Anterior cingulate cortex (tissue), 58 donors: ENCODE measurements at regions not wholly inside any gene's neighbourhood (a gene's known extent, or its start where the extent isn't known, plus 50 kb on each side); places are given as distances from the start of the nearest gene placed in this dataset.
"Not testable (repeated sequence)": the region's sequence is repeated elsewhere in the genome, so short reads cannot be mapped to it uniquely, and the experiment has no call there.

Experiments
- DNase-seq, 58 donors: peaks; one replicate each; lab custom pipeline; 2025; lab: John Stamatoyannopoulos, UW

DNA sequence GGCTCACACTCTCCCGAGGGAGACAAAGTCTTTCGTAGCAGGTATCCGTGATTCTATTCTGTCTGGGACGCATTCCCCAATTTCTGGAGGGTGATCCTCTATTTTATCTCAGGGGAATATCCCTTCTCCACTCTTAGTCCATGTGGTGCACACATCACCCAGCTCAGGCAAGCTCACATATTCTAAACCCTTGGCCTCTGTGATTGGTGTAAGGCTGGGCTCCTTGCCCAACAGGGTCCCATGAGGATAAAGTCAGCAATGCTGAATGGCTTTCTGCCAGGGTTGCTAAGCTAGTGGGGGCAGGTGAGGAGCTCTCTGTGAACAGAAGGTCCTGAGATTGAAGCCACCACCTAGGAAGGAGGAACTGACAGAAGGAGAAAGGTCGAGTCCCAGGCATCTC lies 137.2 kb downstream of the CDH26 start:
- DNase-seq = no peak

DNA sequence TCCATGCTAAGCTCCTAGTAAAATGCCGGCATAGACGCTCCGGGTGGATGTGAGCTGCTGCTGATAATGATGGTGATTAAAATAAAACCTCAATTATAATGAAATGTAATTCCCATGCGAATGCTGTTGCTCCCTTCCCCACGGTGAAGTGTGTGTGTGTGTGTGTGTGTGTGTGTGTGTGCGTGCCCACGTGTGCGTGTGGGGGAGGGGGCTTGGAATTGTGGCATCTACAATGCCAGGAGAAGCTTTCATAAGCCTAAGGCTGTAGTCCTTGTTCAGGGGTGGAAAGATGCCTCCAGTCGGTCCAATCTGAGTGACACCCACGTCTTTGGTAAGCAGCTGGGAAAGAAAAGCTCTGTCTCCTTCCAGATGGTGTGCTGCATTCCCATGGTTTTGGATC lies 137.9 kb downstream of the CDH26 start:
- DNase-seq = peak in 12 of 58 donors; percentile 6 to 51 (median 22)

DNA sequence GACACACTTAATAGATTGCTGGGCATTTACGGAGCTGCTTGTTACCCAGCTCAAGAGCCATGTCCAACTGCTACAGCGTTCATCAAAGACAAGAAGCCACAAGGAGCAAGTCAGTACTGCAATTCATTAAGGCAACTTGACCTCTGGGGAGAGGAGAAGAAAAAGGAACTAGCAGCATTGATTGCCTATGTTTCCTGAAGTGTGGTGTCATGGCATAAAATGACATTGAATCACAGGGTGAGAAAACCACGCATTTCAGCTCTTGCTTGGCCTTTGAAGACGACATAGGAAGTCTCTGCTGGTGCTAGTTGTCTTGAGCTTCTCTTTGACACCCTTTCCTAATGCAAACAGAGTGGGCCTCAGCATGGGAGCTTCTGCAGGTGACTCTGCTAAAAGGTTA lies 139.1 kb downstream of the CDH26 start:
- no peak for DNase-seq

DNA sequence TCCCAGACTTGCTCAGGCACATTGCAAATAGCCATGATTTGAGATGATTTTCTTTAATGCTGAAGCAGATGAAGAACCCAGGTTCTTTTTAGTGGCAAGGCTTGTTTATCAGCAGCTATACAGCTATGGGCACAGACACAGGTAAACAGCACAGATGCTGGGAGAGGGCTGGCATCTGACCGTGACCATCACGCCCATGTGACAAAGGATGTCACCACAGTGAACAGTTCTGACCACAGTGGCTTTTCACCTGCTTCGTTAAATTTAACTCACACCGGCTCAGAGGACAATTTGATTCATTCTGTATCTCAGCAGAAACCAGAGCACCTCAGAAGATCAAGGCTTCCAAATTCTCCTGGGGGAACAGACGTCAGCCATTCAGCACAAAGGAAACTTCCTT lies 142.6 kb downstream of the CDH26 start:
- no peak for DNase-seq

DNA sequence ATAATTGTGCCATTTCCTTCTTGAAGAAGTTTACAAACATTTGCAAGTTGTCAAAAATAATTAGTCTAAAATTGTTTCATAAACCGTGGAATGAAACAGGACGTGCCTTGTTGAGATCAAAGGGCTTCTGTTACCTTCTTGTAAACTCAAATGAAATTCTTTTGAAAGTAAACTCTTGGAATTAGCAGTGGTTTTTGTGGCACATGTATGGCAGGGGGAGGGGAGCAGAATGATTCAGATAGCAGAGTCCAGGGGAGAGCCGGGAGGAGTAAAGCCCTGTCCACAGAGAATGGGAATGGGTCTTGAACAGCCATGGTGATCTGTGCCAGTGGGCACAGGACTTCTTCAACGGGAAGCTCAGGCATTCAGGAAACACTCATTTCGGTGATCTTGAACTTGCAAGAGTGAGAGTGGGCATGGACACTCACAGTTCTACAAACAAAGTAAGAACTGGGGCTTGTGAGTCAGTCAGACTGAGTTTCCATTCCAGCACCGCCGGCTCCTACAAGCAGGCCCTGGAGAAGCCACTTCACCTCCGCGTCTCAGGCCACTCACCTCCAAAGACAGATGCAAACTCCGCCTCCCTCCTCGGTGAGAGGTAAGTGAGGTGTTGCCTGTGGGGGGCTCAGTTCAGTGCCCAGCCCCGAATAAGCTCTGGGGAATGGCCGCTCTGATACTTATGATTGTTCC lies 143.1 kb downstream of the CDH26 start:
- no peak for DNase-seq

DNA sequence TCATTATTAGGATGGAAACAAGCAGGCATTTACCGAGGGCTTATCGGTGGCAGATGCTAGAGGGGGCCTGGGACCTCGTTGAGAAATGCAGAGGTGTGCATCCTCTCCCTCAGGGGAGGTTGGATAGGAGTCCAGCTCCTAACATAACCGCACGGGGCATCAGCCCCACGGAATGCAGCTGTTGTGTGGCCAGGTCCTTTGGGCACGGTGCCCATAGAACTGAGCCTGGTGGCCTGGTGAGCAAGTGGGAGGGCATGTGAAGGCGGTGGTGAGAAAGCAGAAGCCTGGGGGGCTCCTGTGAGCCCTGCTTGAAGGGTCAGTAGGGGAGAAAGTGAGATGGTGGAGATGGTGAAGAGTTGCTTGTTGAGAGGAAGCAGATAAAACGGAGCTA lies 143.7 kb downstream of the CDH26 start:
- no peak for DNase-seq

DNA sequence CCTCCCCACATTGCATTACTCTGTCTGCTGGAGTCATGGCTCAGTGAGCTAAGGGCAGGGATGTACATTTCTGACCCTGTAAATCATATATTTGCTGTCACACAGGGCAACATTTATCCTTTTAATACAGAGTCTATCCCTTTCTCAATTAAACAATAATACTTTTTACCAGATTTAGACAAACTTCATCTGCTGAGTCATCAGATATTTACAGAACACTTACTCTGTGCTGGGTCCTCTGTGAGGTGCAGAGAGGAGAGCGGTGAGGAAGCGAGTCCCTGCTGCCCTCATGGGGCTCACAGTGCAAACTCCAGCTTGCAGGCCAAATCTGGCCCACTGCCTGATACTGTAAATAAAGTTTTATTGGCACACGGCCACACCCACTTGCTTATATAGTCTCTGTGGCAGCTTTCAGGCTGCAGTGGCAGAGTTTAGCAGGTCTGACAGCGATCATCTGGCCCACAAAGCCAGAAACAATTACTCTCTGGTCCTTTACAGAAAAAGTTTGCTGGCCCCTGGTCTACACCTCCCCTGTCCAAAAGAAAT lies 144.5 kb downstream of the CDH26 start:
- DNase-seq = no peak

DNA sequence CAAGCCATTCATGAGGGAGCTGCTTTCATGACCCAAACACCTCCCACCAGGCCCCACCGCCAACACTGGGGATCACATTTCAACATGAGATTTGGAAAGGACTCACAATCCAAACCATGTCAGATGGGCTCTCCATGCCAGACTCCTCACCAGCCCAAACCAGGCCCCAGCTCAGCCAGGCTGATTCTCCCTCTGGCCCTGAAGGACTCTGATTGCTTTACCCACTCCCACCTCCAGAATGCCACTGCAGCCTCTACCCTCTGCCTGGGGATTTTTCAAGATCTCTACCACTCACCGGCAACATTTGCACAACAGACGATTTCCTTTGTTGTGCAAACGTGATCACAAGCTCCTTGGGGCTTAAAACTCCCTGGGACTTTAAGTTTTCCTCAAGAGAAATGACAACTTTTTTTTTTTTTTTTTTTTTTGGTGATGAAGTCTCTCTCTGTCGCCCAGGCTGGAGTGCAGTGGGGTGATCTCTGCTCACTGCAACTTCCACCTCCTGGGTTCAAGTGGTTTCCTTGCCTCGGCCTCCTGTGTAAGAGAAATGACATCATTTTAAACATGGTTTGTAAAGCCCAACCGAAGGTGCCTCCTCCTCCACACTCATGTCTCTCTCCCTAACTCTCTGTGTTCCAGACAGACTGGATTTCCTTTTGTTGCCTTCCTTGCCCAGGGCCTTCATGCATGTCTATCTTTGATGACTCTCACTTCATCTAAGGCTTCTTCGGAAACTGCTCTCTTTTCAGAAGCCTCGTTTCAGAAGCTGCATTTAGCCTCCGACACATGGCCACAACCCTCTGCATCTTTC lies 147.0 kb downstream of the CDH26 start:
- DNase-seq = no peak

DNA sequence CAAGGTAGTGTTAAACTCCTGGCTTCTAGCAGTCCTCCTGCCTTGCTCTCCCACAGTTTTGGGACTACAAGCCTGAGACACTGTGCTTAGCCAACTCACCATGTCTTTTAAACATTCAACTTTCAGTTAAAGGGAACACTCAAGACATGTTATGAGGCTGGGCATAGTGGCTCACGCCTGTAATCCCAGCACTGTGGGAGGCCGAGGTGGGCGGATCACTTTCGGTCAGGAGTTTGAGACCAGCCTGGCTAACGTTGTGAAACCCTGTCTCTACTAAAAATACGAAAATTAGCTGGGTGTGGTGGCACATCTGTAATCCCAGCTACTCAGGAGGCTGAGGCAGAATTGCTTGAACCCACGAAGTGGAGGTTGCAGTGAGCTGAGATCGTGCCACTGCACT lies 148.0 kb downstream of the CDH26 start:
- DNase-seq = not testable (repeated sequence)

DNA sequence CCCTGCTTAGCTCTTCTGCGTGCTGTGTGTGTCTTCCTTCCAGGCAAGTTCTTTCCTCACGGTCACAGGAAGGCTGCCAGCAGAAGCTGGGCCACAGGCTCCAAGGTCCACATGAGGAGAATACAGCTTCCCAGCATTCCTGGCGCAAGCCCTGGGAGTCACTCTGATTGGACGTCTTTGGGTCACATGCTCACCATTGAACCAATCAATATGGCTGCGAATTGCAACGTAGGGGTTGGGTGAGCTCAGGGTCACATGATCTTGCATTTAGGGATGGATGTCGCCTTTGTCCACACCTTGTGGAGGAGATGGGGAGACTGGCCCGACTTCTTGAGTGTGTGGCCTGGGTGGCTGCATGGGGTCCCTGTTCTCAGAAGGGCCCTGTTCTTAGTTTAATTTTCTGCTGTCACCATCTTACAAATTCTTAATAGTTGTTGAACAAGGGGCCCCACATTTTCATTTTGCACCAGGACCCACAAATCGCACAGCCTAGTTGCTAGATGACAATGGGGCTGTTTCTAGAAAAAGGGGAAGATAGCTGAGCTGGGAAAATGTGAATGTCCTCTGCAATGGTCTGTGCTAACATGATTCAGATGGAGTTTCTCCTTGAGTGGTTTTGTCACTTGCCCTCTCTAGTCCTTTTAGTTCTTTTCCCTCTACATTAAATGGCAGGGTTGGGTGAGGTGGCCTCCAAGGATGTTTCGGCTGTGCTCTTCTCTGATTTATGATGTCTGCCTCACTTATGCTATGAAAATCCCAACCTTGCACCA lies 149.6 kb downstream of the CDH26 start:
- DNase-seq = no peak

DNA sequence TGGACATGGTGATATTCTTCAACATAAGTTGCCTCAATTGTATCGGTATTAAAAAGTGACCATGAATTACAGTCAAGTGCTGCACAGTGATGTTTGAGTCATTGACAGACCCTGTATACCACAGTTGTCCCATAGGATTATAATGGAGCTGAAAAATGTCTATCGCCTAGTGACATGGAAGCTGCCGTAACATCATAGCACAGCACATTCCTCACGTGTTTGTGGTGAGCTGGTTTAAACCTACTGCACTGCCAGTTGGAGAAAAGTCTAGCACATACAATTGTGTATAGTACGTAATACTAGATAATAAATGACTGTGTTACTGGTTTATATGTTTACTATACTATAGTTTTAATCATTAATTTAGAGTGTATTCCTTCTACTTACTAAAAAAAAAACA lies 150.2 kb downstream of the CDH26 start:
- no peak for DNase-seq

DNA sequence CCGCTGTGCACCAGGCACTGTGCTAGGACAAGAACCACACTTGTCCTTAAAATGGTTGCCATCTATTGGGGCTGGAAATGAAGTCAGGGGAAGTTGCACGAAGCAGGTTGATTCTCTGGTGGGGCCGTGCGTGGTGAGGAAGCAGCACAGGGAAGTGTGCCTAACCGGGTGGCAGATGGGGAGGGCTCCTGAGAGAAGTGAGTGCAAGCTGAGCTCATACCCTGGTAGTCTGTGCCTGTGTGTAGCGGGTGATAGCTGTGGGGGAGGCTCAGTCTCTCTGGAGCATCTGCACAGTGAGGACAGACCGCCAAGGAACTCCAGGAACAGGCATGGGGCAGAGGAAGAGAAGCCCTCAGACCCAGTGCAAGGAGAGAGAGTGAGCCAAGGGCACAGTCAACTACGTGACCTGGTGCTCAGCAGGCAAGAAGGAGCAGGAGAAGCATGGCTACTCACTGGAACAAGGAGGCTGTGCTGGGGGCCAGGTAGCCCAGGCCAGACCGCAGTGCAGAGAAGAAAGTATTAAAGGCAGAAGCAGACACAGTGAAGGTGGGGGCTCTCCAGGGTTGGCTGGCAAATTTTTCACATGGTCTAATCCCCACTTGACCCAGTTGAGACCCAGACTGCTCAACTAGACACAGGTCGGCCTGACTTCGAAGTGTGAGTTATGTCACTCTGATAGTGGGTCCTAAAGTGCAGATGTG lies 155.0 kb downstream of the CDH26 start:
- peak in 1 of 58 donors; percentile 12 for DNase-seq

DNA sequence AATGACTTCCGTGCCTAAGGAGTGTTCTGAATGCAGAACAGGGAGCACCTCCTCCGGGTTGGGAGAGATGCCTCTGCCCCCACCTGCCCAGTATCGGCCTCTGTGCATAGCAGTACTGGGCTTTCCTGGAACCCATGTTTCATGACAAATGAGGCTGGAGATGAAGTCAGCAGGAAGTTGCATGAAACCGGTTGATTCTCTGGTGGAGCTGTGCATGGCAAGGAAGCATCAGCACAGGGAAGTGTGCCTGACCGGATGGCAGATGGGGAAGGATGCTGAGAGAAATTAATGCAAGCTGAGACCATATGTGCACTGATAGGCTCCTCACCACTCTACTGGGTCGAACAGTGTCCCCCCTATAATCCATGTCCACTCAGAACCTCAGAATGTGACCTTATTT lies 155.5 kb downstream of the CDH26 start:
- DNase-seq = no peak

DNA sequence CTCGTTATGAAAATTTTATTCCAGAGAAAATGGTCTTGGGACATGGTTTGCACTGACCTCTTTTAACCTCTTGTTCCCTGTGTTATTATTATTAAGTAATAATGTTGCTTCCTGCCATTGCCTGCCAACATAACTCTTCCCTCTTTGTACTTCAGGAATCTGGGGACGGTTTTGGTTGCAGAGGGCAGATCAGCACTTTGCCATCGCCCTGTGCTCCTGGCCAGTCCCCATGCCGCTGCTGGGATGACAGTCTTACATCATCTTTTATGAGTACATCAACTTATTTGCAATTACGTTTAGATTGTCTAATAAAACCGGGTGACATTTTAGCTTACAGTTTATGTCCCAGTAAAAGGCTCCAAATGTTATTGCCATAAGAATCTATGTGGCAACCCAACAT lies 157.2 kb downstream of the CDH26 start:
- DNase-seq = no peak

DNA sequence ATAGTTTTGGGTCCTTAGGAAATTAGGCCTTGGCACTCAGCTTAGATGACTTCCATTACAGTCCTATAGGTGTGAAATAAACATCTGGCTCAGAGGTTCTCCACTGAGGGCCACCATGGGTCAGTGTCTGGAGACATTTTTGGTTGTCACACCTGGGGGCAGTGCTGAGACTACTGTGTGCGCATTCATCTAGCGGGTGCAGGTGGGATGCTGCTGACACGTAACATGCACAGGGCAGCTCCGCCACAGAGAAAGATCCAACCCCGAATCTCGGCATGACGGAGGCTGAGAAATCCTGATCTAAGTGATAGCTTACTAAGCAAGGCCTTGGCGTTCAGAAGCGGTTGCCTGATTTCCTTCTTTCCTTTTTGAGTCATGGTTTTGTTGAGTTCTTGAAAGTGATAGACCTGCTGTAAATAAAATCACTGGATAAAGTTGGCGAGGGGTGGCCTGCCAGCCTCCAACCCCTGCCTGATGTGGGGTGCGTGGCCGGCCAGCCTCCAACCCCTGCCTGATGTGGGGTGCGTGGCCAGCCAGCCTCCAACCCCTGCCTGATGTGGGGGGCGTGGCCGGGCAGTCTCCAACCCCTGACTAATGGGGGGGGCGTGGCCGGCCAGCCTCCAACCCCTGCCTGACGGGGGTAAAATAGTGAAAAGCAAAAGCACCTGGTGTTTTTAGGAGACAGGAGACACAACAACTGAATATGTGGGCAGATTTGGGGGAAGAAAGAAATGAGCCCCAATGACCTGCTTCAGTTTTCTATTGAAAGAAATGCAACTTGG lies 158.1 kb downstream of the CDH26 start:
- no peak for DNase-seq

DNA sequence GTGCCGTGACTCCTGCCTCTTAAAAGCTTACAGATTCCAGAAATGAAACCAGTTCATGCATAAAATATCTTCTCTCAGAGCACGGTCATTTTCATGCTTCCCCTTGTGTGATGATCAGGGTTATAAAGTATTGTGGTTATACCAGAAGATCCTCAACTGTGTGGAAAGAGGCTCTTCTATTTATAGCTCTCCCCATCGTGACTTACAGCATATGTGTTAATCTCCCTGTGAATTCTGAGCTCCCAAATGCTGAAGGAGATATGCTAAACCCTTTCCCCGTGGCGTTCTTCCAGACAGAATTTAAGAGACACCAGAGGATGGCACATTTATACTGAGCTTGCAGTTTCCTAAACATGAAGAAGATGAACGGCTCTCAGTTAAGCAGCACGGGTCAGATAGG lies 158.8 kb downstream of the CDH26 start:
- peak in 3 of 58 donors; percentile 3 to 48 (median 20) for DNase-seq

DNA sequence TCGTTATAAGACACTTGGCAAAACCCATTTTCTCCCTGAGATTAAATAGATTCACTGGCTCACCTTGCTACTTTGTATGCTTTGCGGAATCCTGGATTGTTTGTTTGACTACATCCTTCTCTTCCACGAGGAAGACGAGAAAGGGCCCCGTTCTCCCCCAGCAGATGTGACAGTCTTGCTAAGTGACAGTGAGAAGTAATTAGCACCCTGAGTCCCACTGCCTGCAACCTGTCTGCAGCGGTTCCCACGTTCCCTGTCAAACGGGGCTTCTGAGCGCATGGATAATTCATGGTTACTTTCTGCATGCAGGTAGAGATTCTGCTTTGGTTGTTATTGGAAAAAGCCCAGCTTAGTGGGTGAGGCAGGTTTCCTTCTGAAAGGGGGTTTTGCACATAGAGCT lies 163.7 kb downstream of the CDH26 start:
- no peak for DNase-seq

DNA sequence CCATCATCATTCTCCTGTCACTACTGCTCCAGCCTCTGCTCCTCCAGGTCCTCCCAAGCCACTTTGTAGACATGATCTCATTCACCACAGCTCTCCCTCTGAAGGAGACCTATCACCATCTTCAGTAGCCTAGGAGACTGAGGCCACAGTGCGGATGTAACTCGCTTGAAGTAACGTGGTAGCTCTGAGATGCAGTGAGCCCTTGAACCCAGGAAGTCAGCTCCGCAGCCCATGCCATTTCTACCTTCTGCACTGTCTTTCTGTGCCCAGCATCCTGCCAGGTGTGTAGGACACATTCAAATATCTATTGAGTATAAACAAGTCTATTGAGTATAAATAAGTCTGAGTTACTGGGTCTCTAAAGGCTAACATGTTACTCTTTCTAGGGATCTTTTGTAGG lies 164.4 kb downstream of the CDH26 start:
- no peak for DNase-seq

DNA sequence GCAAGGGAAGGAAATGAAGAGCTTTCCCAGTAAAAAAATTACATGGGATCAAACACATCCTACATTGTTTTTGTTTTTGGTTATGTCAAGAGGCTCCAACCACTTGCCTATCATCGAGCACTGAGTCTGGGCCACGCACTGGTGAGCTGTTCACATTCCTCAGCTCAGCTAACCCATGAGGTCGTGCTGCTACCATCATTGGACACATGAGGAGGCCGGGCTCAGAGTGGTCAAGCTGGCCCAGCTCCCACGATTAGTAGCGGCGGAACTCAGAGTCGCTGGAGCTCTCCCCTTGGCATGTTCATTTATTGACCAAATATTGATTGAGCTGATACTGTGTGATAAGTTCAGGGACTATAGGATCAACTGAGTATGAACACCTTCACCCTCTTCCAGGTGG lies 164.9 kb downstream of the CDH26 start:
- no peak for DNase-seq

DNA sequence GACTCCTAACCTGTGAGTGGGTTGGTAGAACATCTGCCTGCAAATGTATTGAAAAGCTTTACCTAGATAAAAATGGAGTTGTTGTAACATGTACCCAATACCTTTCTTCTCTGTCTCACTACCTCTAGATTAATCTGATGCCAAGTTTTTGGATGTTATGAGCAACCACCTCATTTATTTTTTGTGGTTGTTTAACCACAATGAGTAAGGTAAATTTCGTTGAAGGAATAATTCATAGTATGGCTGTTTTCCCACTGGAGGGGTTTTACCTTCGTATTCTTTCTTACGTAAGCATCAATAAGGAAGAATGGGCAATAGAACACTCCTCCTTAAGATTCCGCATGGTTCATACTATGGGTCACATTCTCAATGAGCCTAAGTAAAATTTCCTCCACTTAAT lies 165.4 kb downstream of the CDH26 start:
- DNase-seq = no peak
